Liver (tissue), 3 donors: ENCODE measurements at regions not wholly inside any gene's neighbourhood (a gene's known extent, or its start where the extent isn't known, plus 50 kb on each side); places are given as distances from the start of the nearest gene placed in this dataset.

Experiments used
- EGR1 ChIP-seq, 2 donors: IDR thresholded peaks; 2 replicates each; pipeline ENCODE4 v1.6.1; 2016 to 2018; ENCODE audit warnings: antibody characterized with exemption in 2 of 2, low read depth in 2 of 2
- GABPA ChIP-seq, 2 donors: IDR thresholded peaks in 1 of 2; conservative IDR thresholded peaks in 1 of 2; 2 replicates each; pipeline ENCODE4 v1.6.1; 2016; ENCODE audit warnings: antibody characterized with exemption in 2 of 2, mild to moderate bottlenecking in 1 of 2, moderate library complexity in 1 of 2
- RAD21 ChIP-seq, 2 donors: IDR thresholded peaks; 2 replicates each; pipeline ENCODE4 v1.6.1; 2016; ENCODE audit warnings: antibody characterized with exemption in 2 of 2, mild to moderate bottlenecking in 2 of 2
- RXRA ChIP-seq, 2 donors: IDR thresholded peaks; 2 replicates each; pipeline ENCODE4 v1.6.1; 2017 to 2018; ENCODE audit warnings: antibody characterized with exemption in 2 of 2, mild to moderate bottlenecking in 1 of 2
- SP1 ChIP-seq: IDR thresholded peaks from 2 replicates; pipeline ENCODE4 v1.6.1; 2018; ENCODE audit warnings: antibody characterized with exemption, mild to moderate bottlenecking
- TAF1 ChIP-seq: conservative IDR thresholded peaks from 2 replicates; pipeline ENCODE4 v1.6.1; 2016; ENCODE audit warnings: antibody characterized with exemption, mild to moderate bottlenecking
- TF ChIP-seq, protein P1 (sequence below): fragments of 150-350 bp; IDR thresholded peaks from 2 replicates; pipeline ENCODE4 v1.5.1; 2017; ENCODE audit warnings: improper control_type of control experiment, low read depth, low read length; ENCODE audit not compliant: missing input control
- TF ChIP-seq, protein P2 (sequence below): IDR thresholded peaks from 2 replicates; pipeline ENCODE4 v1.6.1; 2016; ENCODE audit warnings: antibody characterized with exemption, mild to moderate bottlenecking
- TF ChIP-seq, protein P3 (sequence below): IDR thresholded peaks from 2 replicates; pipeline ENCODE4 v1.6.1; 2016; ENCODE audit warnings: antibody characterized with exemption
- TF ChIP-seq, protein P4 (sequence below): IDR thresholded peaks from 2 replicates; pipeline ENCODE4 v1.6.1; 2016; ENCODE audit warnings: antibody characterized with exemption
- donor health status: healthy.
- donor health status: healthy.

DNA sequence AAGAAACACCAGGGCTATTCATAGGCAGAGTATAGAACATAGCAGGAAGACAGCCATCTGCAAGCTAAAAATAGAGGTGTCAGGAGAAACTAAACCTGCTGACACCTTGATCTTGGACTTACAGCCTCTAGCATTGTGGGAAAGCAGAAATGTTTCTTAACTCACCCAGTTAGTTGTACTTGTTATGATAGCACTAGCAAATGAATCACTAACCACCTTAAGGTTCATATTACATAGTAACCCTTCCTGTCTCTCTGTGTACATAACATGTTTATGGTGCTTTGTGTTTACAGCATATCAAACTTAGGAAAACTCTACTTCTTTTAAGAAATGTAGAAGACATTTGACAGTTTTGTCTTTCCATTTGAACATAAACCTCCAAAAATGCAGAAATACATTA is 1031.3 kb downstream of the FSCB start:
- TF ChIP-seq, protein P1, sequence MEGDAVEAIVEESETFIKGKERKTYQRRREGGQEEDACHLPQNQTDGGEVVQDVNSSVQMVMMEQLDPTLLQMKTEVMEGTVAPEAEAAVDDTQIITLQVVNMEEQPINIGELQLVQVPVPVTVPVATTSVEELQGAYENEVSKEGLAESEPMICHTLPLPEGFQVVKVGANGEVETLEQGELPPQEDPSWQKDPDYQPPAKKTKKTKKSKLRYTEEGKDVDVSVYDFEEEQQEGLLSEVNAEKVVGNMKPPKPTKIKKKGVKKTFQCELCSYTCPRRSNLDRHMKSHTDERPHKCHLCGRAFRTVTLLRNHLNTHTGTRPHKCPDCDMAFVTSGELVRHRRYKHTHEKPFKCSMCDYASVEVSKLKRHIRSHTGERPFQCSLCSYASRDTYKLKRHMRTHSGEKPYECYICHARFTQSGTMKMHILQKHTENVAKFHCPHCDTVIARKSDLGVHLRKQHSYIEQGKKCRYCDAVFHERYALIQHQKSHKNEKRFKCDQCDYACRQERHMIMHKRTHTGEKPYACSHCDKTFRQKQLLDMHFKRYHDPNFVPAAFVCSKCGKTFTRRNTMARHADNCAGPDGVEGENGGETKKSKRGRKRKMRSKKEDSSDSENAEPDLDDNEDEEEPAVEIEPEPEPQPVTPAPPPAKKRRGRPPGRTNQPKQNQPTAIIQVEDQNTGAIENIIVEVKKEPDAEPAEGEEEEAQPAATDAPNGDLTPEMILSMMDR = no peak
- no peak for TF ChIP-seq SP1
- TF ChIP-seq, protein P2, sequence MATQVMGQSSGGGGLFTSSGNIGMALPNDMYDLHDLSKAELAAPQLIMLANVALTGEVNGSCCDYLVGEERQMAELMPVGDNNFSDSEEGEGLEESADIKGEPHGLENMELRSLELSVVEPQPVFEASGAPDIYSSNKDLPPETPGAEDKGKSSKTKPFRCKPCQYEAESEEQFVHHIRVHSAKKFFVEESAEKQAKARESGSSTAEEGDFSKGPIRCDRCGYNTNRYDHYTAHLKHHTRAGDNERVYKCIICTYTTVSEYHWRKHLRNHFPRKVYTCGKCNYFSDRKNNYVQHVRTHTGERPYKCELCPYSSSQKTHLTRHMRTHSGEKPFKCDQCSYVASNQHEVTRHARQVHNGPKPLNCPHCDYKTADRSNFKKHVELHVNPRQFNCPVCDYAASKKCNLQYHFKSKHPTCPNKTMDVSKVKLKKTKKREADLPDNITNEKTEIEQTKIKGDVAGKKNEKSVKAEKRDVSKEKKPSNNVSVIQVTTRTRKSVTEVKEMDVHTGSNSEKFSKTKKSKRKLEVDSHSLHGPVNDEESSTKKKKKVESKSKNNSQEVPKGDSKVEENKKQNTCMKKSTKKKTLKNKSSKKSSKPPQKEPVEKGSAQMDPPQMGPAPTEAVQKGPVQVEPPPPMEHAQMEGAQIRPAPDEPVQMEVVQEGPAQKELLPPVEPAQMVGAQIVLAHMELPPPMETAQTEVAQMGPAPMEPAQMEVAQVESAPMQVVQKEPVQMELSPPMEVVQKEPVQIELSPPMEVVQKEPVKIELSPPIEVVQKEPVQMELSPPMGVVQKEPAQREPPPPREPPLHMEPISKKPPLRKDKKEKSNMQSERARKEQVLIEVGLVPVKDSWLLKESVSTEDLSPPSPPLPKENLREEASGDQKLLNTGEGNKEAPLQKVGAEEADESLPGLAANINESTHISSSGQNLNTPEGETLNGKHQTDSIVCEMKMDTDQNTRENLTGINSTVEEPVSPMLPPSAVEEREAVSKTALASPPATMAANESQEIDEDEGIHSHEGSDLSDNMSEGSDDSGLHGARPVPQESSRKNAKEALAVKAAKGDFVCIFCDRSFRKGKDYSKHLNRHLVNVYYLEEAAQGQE = no peak
- no peak for TF ChIP-seq EGR1 (IDR thresholded peaks at IDR 0.05; ENCODE audit: low read depth in 2 of 2)
- TF ChIP-seq GABPA (IDR thresholded peaks at IDR 0.05 in 1 of 2, conservative IDR thresholded peaks at IDR 0.05 in 1 of 2) = no peak
- TF ChIP-seq, protein P3, sequence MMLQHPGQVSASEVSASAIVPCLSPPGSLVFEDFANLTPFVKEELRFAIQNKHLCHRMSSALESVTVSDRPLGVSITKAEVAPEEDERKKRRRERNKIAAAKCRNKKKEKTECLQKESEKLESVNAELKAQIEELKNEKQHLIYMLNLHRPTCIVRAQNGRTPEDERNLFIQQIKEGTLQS = no peak
- TF ChIP-seq RXRA (IDR thresholded peaks at IDR 0.05) = no peak
- TF ChIP-seq, protein P4, sequence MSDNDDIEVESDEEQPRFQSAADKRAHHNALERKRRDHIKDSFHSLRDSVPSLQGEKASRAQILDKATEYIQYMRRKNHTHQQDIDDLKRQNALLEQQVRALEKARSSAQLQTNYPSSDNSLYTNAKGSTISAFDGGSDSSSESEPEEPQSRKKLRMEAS = no peak
- no peak for TF ChIP-seq TAF1
- TF ChIP-seq RAD21 (IDR thresholded peaks at IDR 0.05) = no peak
